DOHH2 (cell line): ENCODE measurements at regions not wholly inside any gene's neighbourhood (a gene's known extent, or its start where the extent isn't known, plus 50 kb on each side); places are given as distances from the start of the nearest gene placed in this dataset.

Experiments
- EZH2phosphoT487 ChIP-seq: fragments of 200-600 bp; sonication (generic); IDR thresholded peaks from 2 replicates; pipeline ENCODE4 v1.6.1; 2017; ENCODE audit warnings: borderline replicate concordance, mild to moderate bottlenecking, antibody characterized with exemption, low read length, moderate library complexity, mixed read lengths
- TF ChIP-seq, protein P1 (sequence below): fragments of 200-600 bp; sonication (generic); IDR thresholded peaks from one replicate; pipeline ENCODE4 v1.5.1; 2014; ENCODE audit warnings: antibody characterized with exemption, mild to moderate bottlenecking, low read depth, low read length; ENCODE audit not compliant: poor library complexity, severe bottlenecking

DNA sequence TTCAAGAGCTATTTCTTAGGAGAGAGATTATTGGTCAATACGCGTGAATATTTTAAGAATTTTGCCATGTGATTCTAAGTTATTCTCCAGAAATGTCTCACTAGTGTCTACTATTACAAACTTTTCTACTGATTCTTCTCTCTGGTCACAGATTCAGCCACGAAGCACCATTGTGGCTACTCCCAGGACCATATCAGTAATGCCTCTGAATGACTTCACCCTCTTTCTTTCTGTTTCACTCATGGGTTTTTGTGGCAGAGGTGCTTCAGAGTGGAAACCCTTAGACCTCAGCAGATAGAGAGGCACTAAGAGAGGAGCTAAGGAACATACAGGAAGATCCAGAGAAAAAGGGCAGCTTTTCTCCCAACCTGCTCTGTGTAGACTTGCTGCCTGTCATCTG lies 211.3 kb downstream of the CBLN4 start:
- TF ChIP-seq, protein P1, sequence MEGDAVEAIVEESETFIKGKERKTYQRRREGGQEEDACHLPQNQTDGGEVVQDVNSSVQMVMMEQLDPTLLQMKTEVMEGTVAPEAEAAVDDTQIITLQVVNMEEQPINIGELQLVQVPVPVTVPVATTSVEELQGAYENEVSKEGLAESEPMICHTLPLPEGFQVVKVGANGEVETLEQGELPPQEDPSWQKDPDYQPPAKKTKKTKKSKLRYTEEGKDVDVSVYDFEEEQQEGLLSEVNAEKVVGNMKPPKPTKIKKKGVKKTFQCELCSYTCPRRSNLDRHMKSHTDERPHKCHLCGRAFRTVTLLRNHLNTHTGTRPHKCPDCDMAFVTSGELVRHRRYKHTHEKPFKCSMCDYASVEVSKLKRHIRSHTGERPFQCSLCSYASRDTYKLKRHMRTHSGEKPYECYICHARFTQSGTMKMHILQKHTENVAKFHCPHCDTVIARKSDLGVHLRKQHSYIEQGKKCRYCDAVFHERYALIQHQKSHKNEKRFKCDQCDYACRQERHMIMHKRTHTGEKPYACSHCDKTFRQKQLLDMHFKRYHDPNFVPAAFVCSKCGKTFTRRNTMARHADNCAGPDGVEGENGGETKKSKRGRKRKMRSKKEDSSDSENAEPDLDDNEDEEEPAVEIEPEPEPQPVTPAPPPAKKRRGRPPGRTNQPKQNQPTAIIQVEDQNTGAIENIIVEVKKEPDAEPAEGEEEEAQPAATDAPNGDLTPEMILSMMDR, result no peak
- no peak for TF ChIP-seq EZH2phosphoT487
